Liver (tissue), 3 donors: ENCODE measurements at regions not wholly inside any gene's neighbourhood (a gene's known extent, or its start where the extent isn't known, plus 50 kb on each side); places are given as distances from the start of the nearest gene placed in this dataset.

ENCODE experiments used
- ATF3 ChIP-seq: IDR thresholded peaks from 2 replicates; pipeline ENCODE4 v1.6.1; 2016; ENCODE audit warnings: antibody characterized with exemption
- CTCF ChIP-seq: fragments of 150-350 bp; IDR thresholded peaks from 2 replicates; pipeline ENCODE4 v1.5.1; 2017; ENCODE audit warnings: improper control_type of control experiment, low read depth, low read length; ENCODE audit not compliant: missing input control
- EGR1 ChIP-seq, 2 donors: IDR thresholded peaks; 2 replicates each; pipeline ENCODE4 v1.6.1; 2016 to 2018; ENCODE audit warnings: antibody characterized with exemption in 2 of 2, low read depth in 2 of 2
- FOXA1 ChIP-seq: IDR thresholded peaks from 2 replicates; pipeline ENCODE4 v1.6.1; 2016; ENCODE audit warnings: antibody characterized with exemption
- GABPA ChIP-seq, 2 donors: IDR thresholded peaks in 1 of 2; conservative IDR thresholded peaks in 1 of 2; 2 replicates each; pipeline ENCODE4 v1.6.1; 2016; ENCODE audit warnings: antibody characterized with exemption in 2 of 2, mild to moderate bottlenecking in 1 of 2, moderate library complexity in 1 of 2
- HNF4A ChIP-seq, 2 donors: conservative IDR thresholded peaks; 2 replicates each; pipeline ENCODE4 v1.6.1; 2016; ENCODE audit warnings: antibody characterized with exemption in 2 of 2, mild to moderate bottlenecking in 2 of 2
- HNF4G ChIP-seq: IDR thresholded peaks from 2 replicates; pipeline ENCODE4 v1.6.1; 2016; ENCODE audit warnings: antibody characterized with exemption
- SP1 ChIP-seq: IDR thresholded peaks from 2 replicates; pipeline ENCODE4 v1.6.1; 2018; ENCODE audit warnings: antibody characterized with exemption, mild to moderate bottlenecking
- YY1 ChIP-seq: IDR thresholded peaks from 2 replicates; pipeline ENCODE4 v1.6.1; 2016; ENCODE audit warnings: antibody characterized with exemption, mild to moderate bottlenecking
- TF ChIP-seq, protein P1 (sequence below): IDR thresholded peaks from 2 replicates; pipeline ENCODE4 v1.6.1; 2016; ENCODE audit warnings: antibody characterized with exemption, mild to moderate bottlenecking
- TF ChIP-seq, protein P2 (sequence below): IDR thresholded peaks from 2 replicates; pipeline ENCODE4 v1.6.1; 2016; ENCODE audit warnings: antibody characterized with exemption
- TF ChIP-seq, protein P3 (sequence below): IDR thresholded peaks from 2 replicates; pipeline ENCODE4 v1.6.1; 2016; ENCODE audit warnings: antibody characterized with exemption
- donor health status: healthy.
- donor health status: healthy.

DNA sequence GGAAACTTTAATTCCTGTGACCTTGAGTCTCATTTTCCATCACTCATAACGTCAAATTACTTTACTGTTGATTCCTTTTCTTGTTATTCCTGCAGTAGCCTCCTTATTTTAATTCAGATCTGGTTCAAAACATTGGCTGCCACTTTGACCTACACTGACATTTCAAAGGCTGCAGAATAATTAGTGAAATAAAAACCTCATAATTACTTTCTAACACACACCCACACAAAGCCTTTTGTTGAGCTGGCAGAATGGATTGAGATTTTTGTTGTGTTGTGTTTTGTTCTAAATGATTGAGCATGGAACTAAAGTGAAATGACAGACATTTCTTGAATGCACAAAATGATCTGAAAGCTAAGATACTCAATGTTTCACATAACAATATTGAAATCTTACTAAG lies 507.5 kb upstream of the STXBP6 start:
- TF ChIP-seq CTCF = no peak
- TF ChIP-seq HNF4A (conservative IDR thresholded peaks at IDR 0.05) = no peak
- TF ChIP-seq SP1 = no peak
- TF ChIP-seq YY1 = no peak
- no peak for TF ChIP-seq GABPA (IDR thresholded peaks at IDR 0.05 in 1 of 2, conservative IDR thresholded peaks at IDR 0.05 in 1 of 2)
- TF ChIP-seq, protein P1, sequence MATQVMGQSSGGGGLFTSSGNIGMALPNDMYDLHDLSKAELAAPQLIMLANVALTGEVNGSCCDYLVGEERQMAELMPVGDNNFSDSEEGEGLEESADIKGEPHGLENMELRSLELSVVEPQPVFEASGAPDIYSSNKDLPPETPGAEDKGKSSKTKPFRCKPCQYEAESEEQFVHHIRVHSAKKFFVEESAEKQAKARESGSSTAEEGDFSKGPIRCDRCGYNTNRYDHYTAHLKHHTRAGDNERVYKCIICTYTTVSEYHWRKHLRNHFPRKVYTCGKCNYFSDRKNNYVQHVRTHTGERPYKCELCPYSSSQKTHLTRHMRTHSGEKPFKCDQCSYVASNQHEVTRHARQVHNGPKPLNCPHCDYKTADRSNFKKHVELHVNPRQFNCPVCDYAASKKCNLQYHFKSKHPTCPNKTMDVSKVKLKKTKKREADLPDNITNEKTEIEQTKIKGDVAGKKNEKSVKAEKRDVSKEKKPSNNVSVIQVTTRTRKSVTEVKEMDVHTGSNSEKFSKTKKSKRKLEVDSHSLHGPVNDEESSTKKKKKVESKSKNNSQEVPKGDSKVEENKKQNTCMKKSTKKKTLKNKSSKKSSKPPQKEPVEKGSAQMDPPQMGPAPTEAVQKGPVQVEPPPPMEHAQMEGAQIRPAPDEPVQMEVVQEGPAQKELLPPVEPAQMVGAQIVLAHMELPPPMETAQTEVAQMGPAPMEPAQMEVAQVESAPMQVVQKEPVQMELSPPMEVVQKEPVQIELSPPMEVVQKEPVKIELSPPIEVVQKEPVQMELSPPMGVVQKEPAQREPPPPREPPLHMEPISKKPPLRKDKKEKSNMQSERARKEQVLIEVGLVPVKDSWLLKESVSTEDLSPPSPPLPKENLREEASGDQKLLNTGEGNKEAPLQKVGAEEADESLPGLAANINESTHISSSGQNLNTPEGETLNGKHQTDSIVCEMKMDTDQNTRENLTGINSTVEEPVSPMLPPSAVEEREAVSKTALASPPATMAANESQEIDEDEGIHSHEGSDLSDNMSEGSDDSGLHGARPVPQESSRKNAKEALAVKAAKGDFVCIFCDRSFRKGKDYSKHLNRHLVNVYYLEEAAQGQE = no peak
- TF ChIP-seq ATF3 = no peak
- no peak for TF ChIP-seq FOXA1
- TF ChIP-seq HNF4G = no peak
- TF ChIP-seq, protein P2, sequence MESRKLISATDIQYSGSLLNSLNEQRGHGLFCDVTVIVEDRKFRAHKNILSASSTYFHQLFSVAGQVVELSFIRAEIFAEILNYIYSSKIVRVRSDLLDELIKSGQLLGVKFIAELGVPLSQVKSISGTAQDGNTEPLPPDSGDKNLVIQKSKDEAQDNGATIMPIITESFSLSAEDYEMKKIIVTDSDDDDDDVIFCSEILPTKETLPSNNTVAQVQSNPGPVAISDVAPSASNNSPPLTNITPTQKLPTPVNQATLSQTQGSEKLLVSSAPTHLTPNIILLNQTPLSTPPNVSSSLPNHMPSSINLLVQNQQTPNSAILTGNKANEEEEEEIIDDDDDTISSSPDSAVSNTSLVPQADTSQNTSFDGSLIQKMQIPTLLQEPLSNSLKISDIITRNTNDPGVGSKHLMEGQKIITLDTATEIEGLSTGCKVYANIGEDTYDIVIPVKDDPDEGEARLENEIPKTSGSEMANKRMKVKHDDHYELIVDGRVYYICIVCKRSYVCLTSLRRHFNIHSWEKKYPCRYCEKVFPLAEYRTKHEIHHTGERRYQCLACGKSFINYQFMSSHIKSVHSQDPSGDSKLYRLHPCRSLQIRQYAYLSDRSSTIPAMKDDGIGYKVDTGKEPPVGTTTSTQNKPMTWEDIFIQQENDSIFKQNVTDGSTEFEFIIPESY = no peak
- TF ChIP-seq, protein P3, sequence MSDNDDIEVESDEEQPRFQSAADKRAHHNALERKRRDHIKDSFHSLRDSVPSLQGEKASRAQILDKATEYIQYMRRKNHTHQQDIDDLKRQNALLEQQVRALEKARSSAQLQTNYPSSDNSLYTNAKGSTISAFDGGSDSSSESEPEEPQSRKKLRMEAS = no peak
- no peak for TF ChIP-seq EGR1 (IDR thresholded peaks at IDR 0.05; ENCODE audit: low read depth in 2 of 2)
